Daoy (cell line): ENCODE measurements at regions not wholly inside any gene's neighbourhood (a gene's known extent, or its start where the extent isn't known, plus 50 kb on each side); places are given as distances from the start of the nearest gene placed in this dataset.
A peak's percentile ranks its signal among the peaks of the same experiment; 100 is the strongest.
"Not testable (repeated sequence)": the region's sequence is repeated elsewhere in the genome, so short reads cannot be mapped to it uniquely, and the experiment has no call there.

Experiments used
- DNase-seq: peaks from one replicate; pipeline ENCODE4 v3.0.0-alpha.2; 2015; ENCODE audit warnings: low read depth

GRCh38 chr18:104264-104663 is 54.1 kb upstream of the USP14 start:
- DNase-seq = peak; percentile 10

DNA sequence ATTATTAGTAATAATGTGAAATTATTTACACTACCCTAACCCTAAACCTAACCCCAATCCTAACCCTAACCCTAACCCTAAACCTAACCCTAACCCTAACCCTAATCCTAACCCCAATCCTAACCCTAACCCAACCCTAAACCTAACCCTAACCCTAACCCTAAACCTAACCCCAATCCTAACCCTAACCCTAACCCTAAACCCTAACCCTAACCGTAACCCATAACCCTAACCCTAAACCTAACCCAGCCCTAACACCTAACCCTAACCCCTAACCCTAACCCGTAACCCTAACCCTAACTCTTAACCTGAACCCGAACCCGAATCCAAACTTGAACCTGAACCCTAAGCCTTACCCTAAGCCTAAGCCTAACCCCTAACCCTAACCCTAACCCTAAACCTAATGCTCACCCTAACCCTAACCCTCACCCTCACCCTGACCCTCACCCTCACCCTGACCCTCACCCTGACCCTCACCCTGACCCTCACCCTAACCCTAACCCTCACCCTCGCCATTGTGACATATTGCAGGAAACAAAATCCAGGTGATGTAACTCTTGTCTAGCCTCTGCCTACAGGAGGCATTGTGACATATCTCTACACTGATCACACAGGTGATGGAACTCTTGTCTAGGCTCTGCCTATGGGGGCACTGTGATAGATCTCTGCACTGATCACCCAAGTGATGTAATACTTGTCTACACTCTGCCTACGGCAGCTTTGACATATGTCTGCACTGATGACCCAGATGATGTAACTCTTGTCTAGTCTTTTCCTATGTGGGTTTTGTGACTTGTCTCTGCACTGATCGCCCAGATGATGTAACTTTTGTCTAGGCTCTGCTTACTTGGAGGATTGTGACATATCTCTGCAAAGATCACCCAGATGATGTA is 53.0 kb upstream of the USP14 start:
- not testable (repeated sequence) for DNase-seq

GRCh38 chr18:106054-106851 is 52.1 kb upstream of the USP14 start:
- not testable (repeated sequence) for DNase-seq

DNA sequence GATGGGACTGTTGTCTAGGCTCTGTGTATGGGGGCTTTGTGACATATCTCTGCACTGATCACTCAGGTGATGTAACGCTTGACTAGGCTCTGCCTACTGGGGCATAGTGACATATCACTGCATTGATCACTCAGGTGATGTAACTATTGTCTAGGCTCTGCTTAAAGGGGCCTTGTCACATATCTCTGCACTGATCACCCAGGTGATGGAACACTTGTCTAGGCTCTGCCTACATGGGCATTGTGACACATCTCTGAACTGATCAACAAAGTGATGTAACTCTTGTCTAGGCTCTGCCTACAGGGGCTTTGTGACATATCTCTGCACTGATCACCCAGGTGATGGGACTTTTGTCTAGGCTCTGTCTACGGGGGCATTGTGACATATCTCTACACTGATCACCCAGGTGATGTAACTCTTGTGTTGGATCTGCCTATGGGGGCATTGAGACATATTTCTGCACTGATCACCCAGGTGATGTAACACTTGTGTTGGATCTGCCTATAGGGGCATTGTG is 51.4 kb upstream of the USP14 start:
- DNase-seq = not testable (repeated sequence)

DNA sequence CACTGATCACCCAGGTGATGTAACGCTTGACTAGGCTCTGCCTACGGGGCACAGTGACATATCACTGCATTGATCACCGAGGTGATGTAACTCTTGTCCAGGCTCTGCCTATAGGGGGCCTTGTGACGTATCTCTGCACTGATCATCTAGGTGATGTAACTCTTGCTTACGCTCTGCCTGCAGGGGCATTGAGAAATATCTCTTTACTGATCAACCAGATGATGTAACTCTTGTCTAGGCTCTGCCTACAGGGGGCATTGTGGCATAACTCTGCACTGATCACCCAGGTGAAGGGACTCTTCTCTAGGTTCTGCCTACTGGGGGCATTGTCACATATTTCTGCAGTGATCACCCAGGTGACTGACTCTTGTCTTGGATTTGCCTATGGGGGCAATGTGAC is 50.9 kb upstream of the USP14 start:
- not testable (repeated sequence) for DNase-seq

- not testable (repeated sequence) for DNase-seq
Observed at GRCh38 chr18:107947-108664, 50.3 kb upstream of the USP14 start.
